CD4-positive, alpha-beta T cell treated with Interleukin-6 for 4 hours (primary cell): ENCODE measurements at regions not wholly inside any gene's neighbourhood (a gene's known extent, or its start where the extent isn't known, plus 50 kb on each side); places are given as distances from the start of the nearest gene placed in this dataset.

Experiments
- DNase-seq: peaks from one replicate; pipeline ENCODE4 v3.0.0-alpha.2; 2020; ENCODE audit warnings: mixed read lengths

- DNase-seq: no peak
Measured at GRCh38 chr15:70361106-70361505, 263.4 kb upstream of the TLE3 start.

GRCh38 chr15:70358871-70359647 lies 261.3 kb upstream of the TLE3 start:
- DNase-seq: no peak

GRCh38 chr15:70358011-70358819 lies 260.5 kb upstream of the TLE3 start:
- DNase-seq: no peak

- no peak for DNase-seq
Measured at GRCh38 chr15:70357453-70357852, 259.7 kb upstream of the TLE3 start.

GRCh38 chr15:70356919-70357318 lies 259.2 kb upstream of the TLE3 start:
- no peak for DNase-seq

GRCh38 chr15:70356062-70356860 lies 258.5 kb upstream of the TLE3 start:
- no peak for DNase-seq

GRCh38 chr15:70355275-70355795 lies 257.6 kb upstream of the TLE3 start:
- DNase-seq: no peak

- DNase-seq: no peak
Measured at GRCh38 chr15:70354346-70354905, 256.7 kb upstream of the TLE3 start.

GRCh38 chr15:70353606-70354345 lies 256.1 kb upstream of the TLE3 start:
- DNase-seq: no peak

- DNase-seq: no peak
Measured at GRCh38 chr15:70351941-70352774, 254.4 kb upstream of the TLE3 start.

- DNase-seq: no peak
Measured at GRCh38 chr15:70351391-70351790, 253.7 kb upstream of the TLE3 start.

GRCh38 chr15:70348581-70349344 lies 251.0 kb upstream of the TLE3 start:
- no peak for DNase-seq

- DNase-seq: no peak
Measured at GRCh38 chr15:70348226-70348543, 250.5 kb upstream of the TLE3 start.

GRCh38 chr15:70347321-70348225 lies 249.9 kb upstream of the TLE3 start:
- no peak for DNase-seq

GRCh38 chr15:70345251-70346019 lies 247.7 kb upstream of the TLE3 start:
- DNase-seq: no peak

GRCh38 chr15:70344666-70345065 lies 246.9 kb upstream of the TLE3 start:
- no peak for DNase-seq

- DNase-seq: no peak
Measured at GRCh38 chr15:70343961-70344621, 246.4 kb upstream of the TLE3 start.
